GF-D8 (cell line): ENCODE measurements at regions not wholly inside any gene's neighbourhood (a gene's known extent, or its start where the extent isn't known, plus 50 kb on each side); places are given as distances from the start of the nearest gene placed in this dataset.

Source experiments
- DNase-seq: peaks from one replicate; lab custom pipeline; 2025; lab: John Stamatoyannopoulos, UW

- no peak for DNase-seq
Observed at GRCh38 chr5:117218789-117219188, 644.2 kb upstream of the SEMA6A start.

- no peak for DNase-seq
Observed at GRCh38 chr5:117212866-117213265, 638.2 kb upstream of the SEMA6A start.

GRCh38 chr5:117210796-117211195 is 636.2 kb upstream of the SEMA6A start:
- no peak for DNase-seq

- DNase-seq: no peak
Observed at GRCh38 chr5:117209479-117209878, 634.9 kb upstream of the SEMA6A start.

GRCh38 chr5:117207088-117207668 is 632.6 kb upstream of the SEMA6A start:
- no peak for DNase-seq

- DNase-seq: no peak
Observed at GRCh38 chr5:117205894-117206293, 631.3 kb upstream of the SEMA6A start.

- no peak for DNase-seq
Observed at GRCh38 chr5:117204926-117205869, 630.6 kb upstream of the SEMA6A start.

GRCh38 chr5:117204404-117204803 is 629.8 kb upstream of the SEMA6A start:
- no peak for DNase-seq

- DNase-seq: no peak
Observed at GRCh38 chr5:117203584-117203983, 629.0 kb upstream of the SEMA6A start.

- DNase-seq: no peak
Observed at GRCh38 chr5:117201001-117201400, 626.4 kb upstream of the SEMA6A start.

- no peak for DNase-seq
Observed at GRCh38 chr5:117195076-117195475, 620.5 kb upstream of the SEMA6A start.

GRCh38 chr5:117191251-117191650 is 616.6 kb upstream of the SEMA6A start:
- DNase-seq: no peak

GRCh38 chr5:117189784-117190183 is 615.2 kb upstream of the SEMA6A start:
- DNase-seq: no peak

GRCh38 chr5:117188211-117188610 is 613.6 kb upstream of the SEMA6A start:
- DNase-seq: no peak

- no peak for DNase-seq
Observed at GRCh38 chr5:117186751-117187150, 612.1 kb upstream of the SEMA6A start.

- DNase-seq: no peak
Observed at GRCh38 chr5:117183326-117183725, 608.7 kb upstream of the SEMA6A start.

GRCh38 chr5:117182104-117182503 is 607.5 kb upstream of the SEMA6A start:
- no peak for DNase-seq

GRCh38 chr5:117177302-117177701 is 602.7 kb upstream of the SEMA6A start:
- DNase-seq: no peak

GRCh38 chr5:117165068-117165467 is 590.4 kb upstream of the SEMA6A start:
- no peak for DNase-seq

GRCh38 chr5:117161718-117162335 is 587.2 kb upstream of the SEMA6A start:
- DNase-seq: no peak

GRCh38 chr5:117160391-117160790 is 585.8 kb upstream of the SEMA6A start:
- DNase-seq: no peak

GRCh38 chr5:117149312-117149711 is 574.7 kb upstream of the SEMA6A start:
- no peak for DNase-seq

- DNase-seq: no peak
Observed at GRCh38 chr5:117144086-117144485, 569.5 kb upstream of the SEMA6A start.
